Stimulated activated CD8-positive, alpha-beta memory T cell treated with anti-CD3 and anti-CD28 coated beads, Interleukin-12 subunit alpha, Interleukin-12 subunit beta, amount 100 ng/mL, for 24 hours (primary cell): ENCODE measurements at regions not wholly inside any gene's neighbourhood (a gene's known extent, or its start where the extent isn't known, plus 50 kb on each side); places are given as distances from the start of the nearest gene placed in this dataset.

Source experiments
- DNase-seq: peaks from one replicate; pipeline ENCODE4 v3.0.0-alpha.2; 2020; ENCODE audit errors: extremely low read depth

DNA sequence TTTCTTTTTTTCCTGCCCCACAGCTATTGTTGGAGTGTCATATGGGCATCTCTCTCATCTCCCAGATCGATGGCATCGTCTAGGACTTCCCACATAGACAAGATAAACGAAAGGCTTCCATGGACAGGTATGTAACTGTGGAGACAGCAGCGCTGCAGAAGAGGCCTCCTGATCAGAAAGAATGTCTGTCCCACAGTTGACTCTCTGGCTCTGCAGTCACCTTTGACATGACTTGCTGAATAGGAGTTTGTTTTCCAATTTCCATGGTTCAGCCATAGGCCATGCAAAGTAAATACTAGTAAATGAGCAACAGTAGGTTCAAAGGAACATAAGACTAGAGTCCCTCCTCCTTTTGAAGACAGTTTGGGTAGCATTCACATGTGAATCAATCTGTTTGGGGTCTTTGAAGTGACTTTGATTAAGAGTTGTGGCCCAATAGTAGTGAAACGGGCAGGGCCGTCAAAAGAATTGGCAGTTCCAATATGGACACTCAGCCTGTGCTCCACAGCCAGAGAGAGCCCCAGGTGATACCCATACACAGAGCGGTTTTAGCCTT lies 134.7 kb upstream of the IFNGR1 start:
- no peak for DNase-seq

DNA sequence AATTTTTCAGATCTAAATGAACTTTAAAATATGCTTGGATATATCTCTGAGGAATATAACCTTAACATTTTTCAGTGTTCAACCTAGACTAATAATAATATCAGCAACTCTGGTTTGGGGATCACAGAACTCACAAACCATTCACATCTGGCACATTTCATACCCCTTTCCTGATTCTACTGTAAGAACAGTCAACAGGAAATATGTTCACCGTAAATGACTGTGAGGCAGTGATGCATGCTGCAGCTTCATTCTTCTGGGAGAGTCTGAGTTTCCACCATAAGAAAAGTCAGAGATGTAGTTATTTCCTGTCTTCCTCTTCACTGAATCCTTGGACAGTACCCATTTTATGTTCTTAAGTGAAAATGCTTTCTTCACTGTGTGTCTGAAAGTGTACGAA lies 134.2 kb upstream of the IFNGR1 start:
- DNase-seq, result no peak

- no peak for DNase-seq
Measured at GRCh38 chr6:137352859-137353258, 133.7 kb upstream of the IFNGR1 start.

DNA sequence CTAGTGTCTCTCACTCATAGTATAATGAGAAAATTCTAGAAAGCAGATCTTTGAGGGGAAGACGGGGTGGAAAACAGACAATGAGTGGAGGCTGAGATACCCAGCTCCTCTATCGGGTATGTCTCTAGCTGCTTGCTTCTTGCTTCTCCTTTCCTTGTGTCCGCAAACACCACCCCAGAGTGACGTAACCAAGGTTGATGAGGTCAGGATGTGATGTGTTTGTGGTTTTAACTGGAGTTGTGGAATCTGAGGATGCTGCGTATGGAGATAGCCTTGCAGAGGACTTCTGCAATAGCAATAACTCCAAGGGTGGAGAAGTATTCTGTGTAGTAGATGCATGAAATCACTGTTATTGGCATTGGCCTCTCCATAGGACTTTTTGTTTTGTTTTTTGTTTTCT lies 132.7 kb upstream of the IFNGR1 start:
- no peak for DNase-seq

GRCh38 chr6:137350857-137351256 lies 131.7 kb upstream of the IFNGR1 start:
- no peak for DNase-seq

DNA sequence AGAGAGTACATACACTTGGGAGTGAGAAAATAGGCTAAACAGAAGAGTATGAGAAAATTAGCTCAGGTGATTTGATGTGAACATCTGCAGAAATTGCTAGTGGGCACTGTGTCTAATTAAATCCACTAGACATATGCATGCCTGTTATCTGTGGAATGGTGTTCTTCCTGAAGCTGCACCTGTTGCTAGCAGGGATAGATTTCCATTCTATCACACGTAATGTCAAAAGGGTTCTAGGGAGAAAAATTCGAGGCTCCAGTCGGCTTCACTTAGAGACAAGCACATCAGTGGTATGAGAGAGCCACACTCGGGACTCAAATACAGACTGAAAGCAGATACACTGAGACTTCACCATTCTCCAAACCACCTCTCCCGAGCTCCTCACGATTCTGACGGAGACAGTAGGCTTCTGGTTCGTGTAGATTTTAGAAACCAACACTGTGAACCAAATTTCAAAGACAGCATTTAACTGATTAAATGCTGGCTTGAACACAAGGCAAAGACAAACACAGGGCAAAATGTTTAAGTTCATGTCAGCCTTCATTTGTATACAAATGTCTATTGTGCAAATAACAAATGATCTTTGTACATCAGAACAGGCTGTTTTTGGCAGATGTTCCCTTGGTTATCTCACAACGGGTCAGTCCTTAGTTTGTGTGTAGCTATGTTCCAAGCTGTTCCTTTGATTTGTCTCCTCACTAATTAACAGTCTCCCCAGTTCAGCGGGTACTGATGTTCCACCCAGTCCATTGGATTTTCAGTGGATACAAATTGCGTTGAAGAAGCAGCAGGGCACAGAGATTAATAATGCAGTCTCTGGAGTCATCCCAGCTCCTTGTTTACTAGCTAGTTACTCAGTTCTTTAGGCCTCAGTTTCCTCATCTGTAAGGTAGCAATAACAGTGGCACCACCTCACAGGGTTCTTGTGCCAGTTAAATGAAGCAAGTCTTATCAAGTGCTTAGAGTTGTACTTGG lies 131.0 kb upstream of the IFNGR1 start:
- no peak for DNase-seq

GRCh38 chr6:137348777-137349176 lies 129.6 kb upstream of the IFNGR1 start:
- no peak for DNase-seq

- DNase-seq, result no peak
Measured at GRCh38 chr6:137343241-137343640, 124.1 kb upstream of the IFNGR1 start.

GRCh38 chr6:137342607-137343190 lies 123.5 kb upstream of the IFNGR1 start:
- no peak for DNase-seq

DNA sequence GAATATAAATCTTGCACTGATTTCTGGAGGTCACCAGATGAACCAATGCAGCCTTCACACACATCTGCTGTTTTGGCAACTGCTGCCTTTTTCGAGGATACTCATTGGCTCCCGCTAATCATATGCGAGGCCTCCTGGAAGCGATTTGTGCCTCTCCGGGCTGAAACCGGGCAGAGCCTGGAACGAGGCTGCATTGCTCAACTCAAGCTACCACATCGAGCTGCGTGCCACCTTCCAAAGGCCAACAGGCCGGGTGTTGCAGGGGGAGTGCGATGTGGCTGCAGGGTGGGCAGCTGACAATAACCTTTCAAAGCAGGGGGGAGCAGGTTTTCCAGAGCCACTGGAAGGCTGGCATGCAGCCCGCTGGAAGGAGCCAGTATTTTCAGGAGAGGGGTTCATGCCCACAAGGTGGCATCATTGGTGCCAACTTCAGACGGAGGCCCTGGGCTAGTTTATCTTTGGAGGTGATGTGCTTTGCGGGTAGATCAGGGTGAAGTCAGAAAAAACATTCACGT lies 122.6 kb upstream of the IFNGR1 start:
- no peak for DNase-seq

DNA sequence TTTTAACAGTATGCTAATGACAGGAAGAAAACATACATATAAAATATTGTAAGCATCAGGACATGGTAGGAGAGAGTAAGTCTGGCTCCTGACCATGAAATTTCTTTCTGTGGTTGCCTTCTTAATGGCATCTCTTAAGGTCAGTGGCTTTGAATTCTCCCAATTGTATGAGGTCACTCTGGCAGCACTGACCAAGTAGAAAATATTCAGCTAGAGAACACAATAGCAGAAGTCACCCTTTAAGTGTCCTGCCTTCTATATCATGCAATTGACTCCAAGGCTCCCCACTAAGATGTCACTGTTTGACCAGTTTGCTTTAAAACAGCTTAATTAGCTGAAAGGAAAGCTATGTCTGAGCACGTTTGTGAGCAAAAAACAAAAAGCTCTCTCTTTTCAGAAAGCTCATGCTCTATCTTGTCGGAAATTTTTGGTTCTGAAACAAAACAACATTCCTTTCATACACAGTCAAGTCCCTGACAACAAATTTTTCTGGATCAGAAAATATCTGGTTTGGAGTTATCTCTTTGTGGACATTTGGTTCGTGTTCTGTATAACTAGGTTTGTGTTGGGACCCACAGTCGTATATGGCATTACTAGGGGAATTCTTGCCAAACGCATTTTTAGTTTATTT lies 120.9 kb upstream of the IFNGR1 start:
- DNase-seq, result no peak

DNA sequence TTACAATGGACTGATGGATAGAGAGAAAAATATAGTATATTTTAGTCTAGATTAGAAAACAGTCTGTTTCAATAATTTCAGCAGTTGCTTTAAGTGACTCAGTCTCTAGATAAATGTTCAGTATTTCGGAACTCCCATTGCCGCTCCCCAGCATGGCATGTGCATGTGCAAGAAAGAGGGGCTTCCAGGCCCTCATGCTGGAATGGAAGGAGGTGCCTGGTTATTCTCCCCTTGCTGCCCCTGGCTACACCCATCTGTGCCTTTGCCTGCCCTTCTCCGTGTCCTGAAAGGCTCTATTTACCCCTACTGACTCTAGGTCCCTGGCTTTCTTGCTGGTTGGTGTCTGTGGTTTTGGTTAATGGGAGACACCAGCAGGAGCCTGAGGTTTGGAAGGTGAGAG lies 115.7 kb upstream of the IFNGR1 start:
- no peak for DNase-seq

DNA sequence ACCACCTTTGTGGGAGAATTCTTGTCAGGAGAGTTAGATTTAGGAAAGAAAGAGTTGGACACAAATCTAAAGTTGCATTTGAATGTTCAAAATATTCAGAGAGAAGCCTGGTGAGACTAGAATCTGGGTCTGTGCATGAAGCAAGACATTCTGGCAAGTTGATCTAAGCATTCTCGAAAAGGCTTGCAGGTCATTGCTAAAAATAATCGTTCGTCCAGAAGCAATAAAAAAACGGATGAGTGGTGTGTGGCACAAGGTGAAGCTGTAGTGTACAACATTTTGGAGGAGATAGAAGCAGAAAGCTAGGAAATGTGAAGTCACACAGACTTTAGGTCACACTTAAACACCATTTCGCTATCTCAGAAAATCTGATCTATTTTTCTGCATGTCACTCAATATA lies 114.9 kb upstream of the IFNGR1 start:
- DNase-seq, result no peak

- DNase-seq, result no peak
Measured at GRCh38 chr6:137332637-137333280, 113.6 kb upstream of the IFNGR1 start.

DNA sequence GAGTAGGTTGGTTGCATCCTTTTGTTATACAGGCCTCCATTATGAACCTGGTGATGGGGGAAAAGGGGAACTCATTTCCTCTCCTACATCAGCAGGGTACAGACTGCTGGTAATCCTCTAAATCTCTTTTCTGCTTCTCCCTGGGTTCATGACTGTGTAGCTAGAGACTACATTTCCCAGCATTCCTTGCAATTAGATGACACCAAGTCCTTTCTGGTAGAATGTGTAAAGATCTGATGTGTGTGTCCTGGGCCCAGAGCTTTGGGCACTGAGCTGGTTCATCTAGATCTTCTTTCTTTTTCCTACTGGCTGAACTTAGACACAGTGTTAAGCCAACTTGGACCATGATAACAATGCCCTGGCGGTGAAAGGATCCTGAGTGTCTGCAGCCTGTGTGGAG lies 104.7 kb upstream of the IFNGR1 start:
- no peak for DNase-seq

GRCh38 chr6:137320271-137320670 lies 101.1 kb upstream of the IFNGR1 start:
- DNase-seq, result no peak

GRCh38 chr6:137316626-137317025 lies 97.4 kb upstream of the IFNGR1 start:
- no peak for DNase-seq

GRCh38 chr6:137315081-137315480 lies 95.9 kb upstream of the IFNGR1 start:
- no peak for DNase-seq

DNA sequence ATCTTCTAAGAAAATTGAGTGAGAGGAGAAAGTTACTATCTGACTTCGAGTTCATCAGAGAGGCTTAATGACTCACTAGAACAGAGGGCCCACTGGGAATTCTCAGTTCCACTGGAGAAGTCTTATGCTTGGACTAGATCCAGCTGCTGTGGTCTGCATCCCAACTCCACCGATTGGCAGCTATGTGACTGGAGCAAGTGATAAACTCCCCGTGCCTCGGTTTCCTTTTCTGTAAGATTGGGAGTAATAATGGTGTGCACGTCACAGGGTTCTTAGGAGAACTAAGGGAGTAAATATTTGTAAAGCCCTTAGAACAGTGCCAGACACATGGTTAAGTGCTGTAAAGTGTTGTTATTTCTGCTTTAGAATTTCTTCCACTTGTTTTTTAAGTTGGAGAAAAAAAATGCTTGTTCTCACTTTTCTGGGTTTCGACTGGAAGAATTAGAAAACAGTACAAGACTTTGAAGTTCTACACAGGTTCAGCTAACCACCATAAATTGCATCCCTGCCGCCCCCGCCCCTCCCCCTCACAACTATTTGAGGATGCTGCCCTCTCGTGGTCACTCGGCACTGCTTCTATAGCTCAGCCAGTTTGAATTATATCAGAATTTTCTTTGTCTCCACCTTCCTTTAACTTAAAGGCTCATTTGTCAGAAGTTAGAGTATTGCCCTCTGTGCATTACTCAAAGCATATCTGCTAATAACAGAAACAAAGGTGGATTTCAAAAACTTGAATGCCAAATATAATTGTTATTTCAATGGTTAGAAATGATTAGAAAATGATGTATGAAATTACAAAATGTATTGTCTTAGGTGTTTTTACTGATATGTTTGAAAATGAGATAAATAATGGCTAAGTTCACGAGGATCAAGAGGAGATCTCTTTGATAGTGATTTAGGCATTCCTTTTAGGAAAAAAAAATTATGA lies 95.0 kb upstream of the IFNGR1 start:
- DNase-seq, result peak; percentile 35

- DNase-seq, result no peak
Measured at GRCh38 chr6:137313211-137313610, 94.0 kb upstream of the IFNGR1 start.

DNA sequence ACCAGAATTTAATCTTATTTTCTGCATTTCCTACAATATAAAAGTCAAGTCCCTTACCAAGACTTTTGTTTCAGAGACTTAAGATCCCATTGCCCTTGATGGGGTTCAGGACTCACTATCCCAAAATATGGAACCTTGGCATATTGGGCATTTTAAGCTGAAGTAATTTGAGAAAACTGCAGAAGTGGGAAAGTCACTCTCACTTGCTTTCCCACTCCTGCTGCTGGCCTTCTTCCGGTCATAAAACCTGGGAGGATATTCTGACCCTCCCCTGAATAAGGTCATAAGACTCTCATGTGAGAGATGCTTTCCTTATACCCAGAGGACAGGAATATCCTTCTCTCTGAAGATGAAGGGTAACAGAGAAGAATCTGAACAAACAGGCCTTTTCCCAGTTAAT lies 92.8 kb upstream of the IFNGR1 start:
- no peak for DNase-seq
